ENCODE measurements at regions not wholly inside any gene's neighbourhood (a gene's known extent, or its start where the extent isn't known, plus 50 kb on each side); places are given as distances from the start of the nearest gene placed in this dataset.

DNA sequence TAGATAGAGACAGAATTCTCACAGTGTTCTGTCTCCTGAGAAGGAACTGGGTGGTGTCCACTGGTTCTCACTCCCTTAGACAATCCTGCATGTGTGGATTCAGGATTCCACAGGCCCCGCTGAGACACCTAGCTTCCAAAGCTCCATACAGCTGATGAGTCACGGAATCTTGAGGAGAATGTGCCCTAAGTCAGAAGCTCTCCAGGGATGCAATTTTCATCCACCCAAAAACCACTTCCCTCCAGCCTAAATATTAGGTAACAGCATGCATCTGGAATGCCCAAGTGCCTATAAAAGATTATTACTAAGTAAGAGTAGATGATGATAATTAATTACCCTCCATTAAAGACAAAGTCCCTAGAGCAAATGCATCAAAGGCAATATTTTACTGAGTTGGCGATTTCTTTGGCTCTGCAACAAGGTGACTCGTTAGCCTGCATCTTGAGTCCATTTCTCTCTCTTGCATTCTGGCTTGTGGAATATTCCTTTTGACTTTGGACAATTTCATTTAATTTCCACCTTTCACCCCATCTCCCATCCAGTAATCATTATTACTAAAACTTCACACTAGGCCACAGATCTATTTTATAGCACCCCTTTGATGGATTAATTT is 475.1 kb downstream of the TNS1 start:
- Histone ChIP-seq H3K36me3 (ENCODE audit: control insufficient read depth, low read length) (no peaks in the 10 kb centered on the region), H3K9me3 (ENCODE audit: control insufficient read depth, insufficient read depth, low read length) (no peaks in the 10 kb centered on the region), H3K27ac (ENCODE audit: low read depth, low read length) (no peak overlapping the region), H3K9me2 (replicated peaks; ENCODE audit: control insufficient read depth, low read length) (no peaks in the 10 kb centered on the region), H3K4me3 (ENCODE audit: low read length) (no peak overlapping the region), H3K4me2 (ENCODE audit: low read length) (no peak overlapping the region), H4K20me1 (ENCODE audit: control insufficient read depth, insufficient read depth, low read depth, low read length) (no peaks in the 10 kb centered on the region), H3F3A (ENCODE audit: control insufficient read depth, insufficient read depth) (no peaks in the 10 kb centered on the region), H3K4me1 (ENCODE audit: control insufficient read depth, low read length) (no peaks in the 10 kb centered on the region), H3K79me2 (ENCODE audit: control insufficient read depth, low read length) (no peaks in the 10 kb centered on the region), H3K27me3 (ENCODE audit: control insufficient read depth, low read length) (peaks cover 3% of the 10 kb centered on the region; the same call in 1 of the 2 replicates)
- TF ChIP-seq CTCF (IDR thresholded peaks at IDR 0.05; ENCODE audit: low read depth, low read length, poor library complexity, severe bottlenecking) (no peak), EZH2phosphoT487 (IDR thresholded peaks at IDR 0.05; ENCODE audit: borderline replicate concordance, low read length) (no peak)

- TF ChIP-seq EZH2phosphoT487 (IDR thresholded peaks at IDR 0.05; ENCODE audit: borderline replicate concordance, low read length) (no peak), CTCF (IDR thresholded peaks at IDR 0.05; ENCODE audit: low read depth, low read length, poor library complexity, severe bottlenecking) (no peak)
- Histone ChIP-seq H3K9me2 (replicated peaks; ENCODE audit: control insufficient read depth, low read length) (no peaks in the 10 kb centered on the region), H3K79me2 (ENCODE audit: control insufficient read depth, low read length) (no peaks in the 10 kb centered on the region), H3K27ac (ENCODE audit: low read depth, low read length) (no peak overlapping the region), H3K36me3 (ENCODE audit: control insufficient read depth, low read length) (no peaks in the 10 kb centered on the region), H3K4me1 (ENCODE audit: control insufficient read depth, low read length) (no peaks in the 10 kb centered on the region), H3K4me2 (ENCODE audit: low read length) (no peak overlapping the region), H4K20me1 (ENCODE audit: control insufficient read depth, insufficient read depth, low read depth, low read length) (no peaks in the 10 kb centered on the region), H3K27me3 (ENCODE audit: control insufficient read depth, low read length) (peaks cover 5% of the 10 kb centered on the region; the same call in 1 of the 2 replicates), H3K4me3 (ENCODE audit: low read length) (no peak overlapping the region), H3K9me3 (ENCODE audit: control insufficient read depth, insufficient read depth, low read length) (no peaks in the 10 kb centered on the region), H3F3A (ENCODE audit: control insufficient read depth, insufficient read depth) (no peaks in the 10 kb centered on the region)
Observed at GRCh38 chr2:217525076-217525475, 477.7 kb downstream of the TNS1 start.

GRCh38 chr2:217523286-217523685 is 479.5 kb downstream of the TNS1 start:
- H3K4me1 ChIP-seq (ENCODE audit: control insufficient read depth, low read length), result no peaks in the 10 kb centered on the region
- H3K4me3 ChIP-seq (ENCODE audit: low read length), result no peak overlapping the region
- H3K27ac ChIP-seq (ENCODE audit: low read depth, low read length), result no peak overlapping the region
- H3K27me3 ChIP-seq (ENCODE audit: control insufficient read depth, low read length), result peaks cover 5% of the 10 kb centered on the region; the same call in 1 of the 2 replicates
- TF ChIP-seq EZH2phosphoT487 (IDR thresholded peaks at IDR 0.05; ENCODE audit: borderline replicate concordance, low read length), result no peak
- TF ChIP-seq CTCF (IDR thresholded peaks at IDR 0.05; ENCODE audit: low read depth, low read length, poor library complexity, severe bottlenecking), result no peak
- no peaks in the 10 kb centered on the region for H3F3A ChIP-seq (ENCODE audit: control insufficient read depth, insufficient read depth)
- H4K20me1 ChIP-seq (ENCODE audit: control insufficient read depth, insufficient read depth, low read depth, low read length), result no peaks in the 10 kb centered on the region
- no peaks in the 10 kb centered on the region for H3K36me3 ChIP-seq (ENCODE audit: control insufficient read depth, low read length)
- H3K9me2 ChIP-seq (replicated peaks; ENCODE audit: control insufficient read depth, low read length), result no peaks in the 10 kb centered on the region
- H3K79me2 ChIP-seq (ENCODE audit: control insufficient read depth, low read length), result no peaks in the 10 kb centered on the region
- H3K9me3 ChIP-seq (ENCODE audit: control insufficient read depth, insufficient read depth, low read length), result no peaks in the 10 kb centered on the region
- H3K4me2 ChIP-seq (ENCODE audit: low read length), result no peak overlapping the region

Measured in DOHH2 (cell line).